ENCODE measurements at regions not wholly inside any gene's neighbourhood (a gene's known extent, or its start where the extent isn't known, plus 50 kb on each side); places are given as distances from the start of the nearest gene placed in this dataset.

DNA sequence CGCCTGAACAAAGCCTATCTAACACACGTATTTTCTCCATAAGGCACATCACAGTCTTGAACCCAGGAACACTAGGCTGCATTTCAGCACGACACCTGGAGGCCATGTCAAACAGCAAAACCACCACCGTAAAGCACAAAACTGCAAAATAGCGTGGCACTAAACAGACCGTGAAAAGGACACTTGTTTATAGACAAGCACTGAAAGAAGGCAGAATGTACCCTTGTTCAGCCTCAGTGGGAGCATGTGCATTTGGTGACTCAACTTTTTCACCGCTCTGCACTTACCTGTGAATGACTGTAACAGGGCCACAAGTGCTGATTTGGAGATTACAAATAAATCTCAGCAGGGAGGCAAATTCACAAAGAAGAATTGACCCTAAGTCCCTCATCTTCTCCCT lies 80.8 kb downstream of the ISG20 start:
- TF ChIP-seq SPI1 (IDR thresholded peaks at IDR 0.05; ENCODE audit: low read depth, low read length), result no peak
- no peak for TF ChIP-seq POLR2AphosphoS5 (IDR thresholded peaks at IDR 0.05; ENCODE audit: low read depth, low read length)
- no peak for TF ChIP-seq POLR2A (IDR thresholded peaks at IDR 0.05; ENCODE audit: low read depth, low read length)
- no peak for TF ChIP-seq TAF1 (IDR thresholded peaks at IDR 0.05; ENCODE audit: low read depth, low read length)
- no peak for TF ChIP-seq PAX5 (IDR thresholded peaks at IDR 0.05; ENCODE audit: insufficient read depth, low read length, severe bottlenecking)
- TF ChIP-seq POU2F2 (IDR thresholded peaks at IDR 0.05; ENCODE audit: low read depth, low read length), result no peak
